ENCODE measurements at regions not wholly inside any gene's neighbourhood (a gene's known extent, or its start where the extent isn't known, plus 50 kb on each side); places are given as distances from the start of the nearest gene placed in this dataset.

- DNase-seq: no peak
- H3K36me3 ChIP-seq: no peaks in the 10 kb centered on the region
- H3K9me3 ChIP-seq: no peaks in the 10 kb centered on the region
- H3K27me3 ChIP-seq: no peaks in the 10 kb centered on the region
- no peak for TF ChIP-seq CTCF (IDR thresholded peaks at IDR 0.05; ENCODE audit: low read depth, low read length)
- peaks cover 3% of the 10 kb centered on the region; the same call in 1 of the 2 replicates for H3K4me1 ChIP-seq
- no peak overlapping the region for H3K4me3 ChIP-seq (ENCODE audit: low read depth, low read length)
Measured at GRCh38 chr17:59505610-59506276, 59.7 kb upstream of the DHX40 start.

GRCh38 chr17:59506894-59507726 lies 58.3 kb upstream of the DHX40 start:
- no peaks in the 10 kb centered on the region for H3K27me3 ChIP-seq
- H3K4me3 ChIP-seq (ENCODE audit: low read depth, low read length): no peak overlapping the region
- no peak for TF ChIP-seq CTCF (IDR thresholded peaks at IDR 0.05; ENCODE audit: low read depth, low read length)
- H3K9me3 ChIP-seq: no peaks in the 10 kb centered on the region
- no peaks in the 10 kb centered on the region for H3K4me1 ChIP-seq
- no peaks in the 10 kb centered on the region for H3K36me3 ChIP-seq
- DNase-seq: no peak

GRCh38 chr17:59508999-59509625 lies 56.3 kb upstream of the DHX40 start:
- no peaks in the 10 kb centered on the region for H3K36me3 ChIP-seq
- no peak for TF ChIP-seq CTCF (IDR thresholded peaks at IDR 0.05; ENCODE audit: low read depth, low read length)
- DNase-seq: no peak
- no peaks in the 10 kb centered on the region for H3K27me3 ChIP-seq
- H3K9me3 ChIP-seq: no peaks in the 10 kb centered on the region
- H3K4me3 ChIP-seq (ENCODE audit: low read depth, low read length): no peak overlapping the region
- H3K4me1 ChIP-seq: peaks cover 7% of the 10 kb centered on the region

GRCh38 chr17:59510611-59511010 lies 54.8 kb upstream of the DHX40 start:
- H3K9me3 ChIP-seq: no peaks in the 10 kb centered on the region
- no peaks in the 10 kb centered on the region for H3K27me3 ChIP-seq
- no peak for DNase-seq
- H3K36me3 ChIP-seq: no peaks in the 10 kb centered on the region
- peaks cover 12% of the 10 kb centered on the region for H3K4me1 ChIP-seq
- no peak overlapping the region for H3K4me3 ChIP-seq (ENCODE audit: low read depth, low read length)
- no peak for TF ChIP-seq CTCF (IDR thresholded peaks at IDR 0.05; ENCODE audit: low read depth, low read length)

- DNase-seq: no peak
Measured at GRCh38 chr17:59511726-59512125, 53.7 kb upstream of the DHX40 start.

More at GRCh38 chr17:59511726-59512125, 53.7 kb upstream of the DHX40 start:
- no peaks in the 10 kb centered on the region for H3K9me3 ChIP-seq
- H3K4me1 ChIP-seq: peaks cover 12% of the 10 kb centered on the region
- TF ChIP-seq CTCF (IDR thresholded peaks at IDR 0.05; ENCODE audit: low read depth, low read length): no peak
- no peaks in the 10 kb centered on the region for H3K27me3 ChIP-seq
- H3K36me3 ChIP-seq: no peaks in the 10 kb centered on the region
- no peak overlapping the region for H3K4me3 ChIP-seq (ENCODE audit: low read depth, low read length)
